ENCODE measurements at regions not wholly inside any gene's neighbourhood (a gene's known extent, or its start where the extent isn't known, plus 50 kb on each side); places are given as distances from the start of the nearest gene placed in this dataset.

DNA sequence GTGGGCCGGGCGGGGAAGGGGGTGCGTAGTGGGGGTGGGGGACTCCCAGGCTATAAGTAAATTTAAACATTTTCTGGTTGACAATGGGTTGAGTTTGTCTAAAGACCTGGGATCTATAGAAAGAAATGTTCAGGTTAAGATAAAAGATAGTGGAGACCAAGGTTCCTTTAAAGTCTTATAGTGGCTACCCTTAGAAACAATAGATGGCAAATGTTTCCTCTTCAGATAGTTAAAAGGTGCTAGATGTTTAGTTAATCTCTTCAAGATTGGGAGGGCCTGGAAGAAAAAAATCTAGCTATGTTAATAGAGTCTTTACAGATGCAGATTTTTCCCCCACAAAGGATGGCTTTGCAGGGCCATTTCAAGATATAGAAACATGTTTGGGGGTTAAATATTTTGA, 446.4 kb upstream of the FKBP1C start:
- no peak for DNase-seq
- no peaks in the 10 kb centered on the region for H3K27me3 ChIP-seq
- no peaks in the 10 kb centered on the region for H3K4me1 ChIP-seq
- H3K9me3 ChIP-seq, result no peaks in the 10 kb centered on the region
- no peak overlapping the region for H3K4me3 ChIP-seq
- TF ChIP-seq, protein P1, sequence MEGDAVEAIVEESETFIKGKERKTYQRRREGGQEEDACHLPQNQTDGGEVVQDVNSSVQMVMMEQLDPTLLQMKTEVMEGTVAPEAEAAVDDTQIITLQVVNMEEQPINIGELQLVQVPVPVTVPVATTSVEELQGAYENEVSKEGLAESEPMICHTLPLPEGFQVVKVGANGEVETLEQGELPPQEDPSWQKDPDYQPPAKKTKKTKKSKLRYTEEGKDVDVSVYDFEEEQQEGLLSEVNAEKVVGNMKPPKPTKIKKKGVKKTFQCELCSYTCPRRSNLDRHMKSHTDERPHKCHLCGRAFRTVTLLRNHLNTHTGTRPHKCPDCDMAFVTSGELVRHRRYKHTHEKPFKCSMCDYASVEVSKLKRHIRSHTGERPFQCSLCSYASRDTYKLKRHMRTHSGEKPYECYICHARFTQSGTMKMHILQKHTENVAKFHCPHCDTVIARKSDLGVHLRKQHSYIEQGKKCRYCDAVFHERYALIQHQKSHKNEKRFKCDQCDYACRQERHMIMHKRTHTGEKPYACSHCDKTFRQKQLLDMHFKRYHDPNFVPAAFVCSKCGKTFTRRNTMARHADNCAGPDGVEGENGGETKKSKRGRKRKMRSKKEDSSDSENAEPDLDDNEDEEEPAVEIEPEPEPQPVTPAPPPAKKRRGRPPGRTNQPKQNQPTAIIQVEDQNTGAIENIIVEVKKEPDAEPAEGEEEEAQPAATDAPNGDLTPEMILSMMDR (IDR thresholded peaks at IDR 0.05), result no peak
- TF ChIP-seq POLR2A (IDR thresholded peaks at IDR 0.05), result no peak
- H3K36me3 ChIP-seq (ENCODE audit: low read depth, missing control alignments), result no peaks in the 10 kb centered on the region
- 84 to 95% methylated on average over 3 of the region's 3 CpGs for WGBS, 2 donors
- no peak overlapping the region for H3K27ac ChIP-seq
- intact Hi-C loops (cut with DNase I; ENCODE audit: low total_unique reads), result no loop called here

DNA sequence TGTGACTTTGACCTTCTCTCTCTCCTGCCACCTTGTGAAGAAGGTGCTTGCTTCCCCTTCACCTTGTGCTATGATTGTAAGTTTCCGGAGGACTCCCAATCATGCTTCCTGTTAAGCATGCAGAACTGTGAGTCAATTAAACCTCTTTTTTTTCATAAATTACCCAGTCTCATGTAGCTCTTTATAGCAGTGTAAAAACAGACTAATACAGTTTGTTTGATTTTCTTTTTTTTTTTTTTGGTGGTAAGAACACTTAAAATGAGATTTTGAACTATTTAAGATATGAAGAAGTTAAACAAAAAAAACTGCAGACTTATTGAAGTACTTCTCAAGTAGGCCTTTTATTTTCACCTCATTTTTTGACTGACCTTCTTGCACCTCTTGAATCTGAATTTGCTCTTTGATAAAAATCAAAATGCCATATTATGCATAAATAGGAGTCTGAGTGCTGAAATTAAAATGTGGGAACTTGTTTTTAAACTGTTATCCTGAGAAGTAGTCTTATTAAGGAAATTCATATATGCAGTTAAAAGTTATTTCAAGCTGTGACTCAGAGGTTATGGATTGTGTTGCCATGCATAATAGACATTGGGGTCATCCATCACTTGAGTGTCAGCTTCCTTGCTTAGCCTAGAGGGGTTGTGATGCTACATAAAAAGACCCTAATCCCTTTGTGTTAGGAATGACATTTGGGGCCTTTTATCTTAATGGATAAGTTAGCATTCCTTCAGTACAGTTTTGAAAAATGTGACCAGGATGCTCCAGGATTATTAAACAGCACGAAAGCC, 447.9 kb upstream of the FKBP1C start:
- DNase-seq, result no peak
- Histone ChIP-seq H3K27me3 (no peaks in the 10 kb centered on the region), H3K36me3 (ENCODE audit: low read depth, missing control alignments) (no peaks in the 10 kb centered on the region), H3K4me1 (no peaks in the 10 kb centered on the region), H3K4me3 (no peak overlapping the region), H3K9me3 (no peaks in the 10 kb centered on the region), H3K27ac (no peak overlapping the region)
- TF ChIP-seq, protein P1 (IDR thresholded peaks at IDR 0.05), result no peak
- no peak for TF ChIP-seq POLR2A (IDR thresholded peaks at IDR 0.05)
- intact Hi-C loops (cut with DNase I; ENCODE audit: low total_unique reads), result no loop called here
- 92 to 93% methylated on average over 2 of the region's 2 CpGs for WGBS, 2 donors

DNA sequence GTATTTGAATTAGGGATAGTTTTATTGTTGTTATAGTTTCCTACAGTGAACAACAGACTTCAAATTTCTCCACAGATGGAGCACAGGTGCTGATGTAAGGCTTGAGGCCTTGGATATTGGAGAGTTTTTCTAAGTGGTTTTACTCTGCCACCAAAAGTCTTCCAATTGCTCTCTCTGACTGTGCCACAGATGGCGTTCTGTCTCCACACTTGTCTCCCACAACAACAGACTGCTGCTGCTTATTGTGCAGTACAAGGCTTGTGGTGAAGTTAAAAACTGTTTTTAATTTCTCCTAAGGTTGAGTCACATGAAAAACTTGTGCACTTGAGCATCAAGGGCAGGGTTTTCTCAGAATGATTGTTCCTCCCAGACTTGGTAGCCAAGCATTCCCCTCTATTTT, 460.9 kb upstream of the KHDRBS2 start:
- 54 to 83% methylated on average over 1 of the region's 1 CpG for WGBS, 2 donors
- intact Hi-C loops (cut with DNase I; ENCODE audit: low total_unique reads), result no loop called here
- H3K27me3 ChIP-seq, result no peaks in the 10 kb centered on the region
- no peaks in the 10 kb centered on the region for H3K4me1 ChIP-seq
- H3K4me3 ChIP-seq, result no peak overlapping the region
- H3K36me3 ChIP-seq (ENCODE audit: low read depth, missing control alignments), result no peaks in the 10 kb centered on the region
- no peak overlapping the region for H3K27ac ChIP-seq
- TF ChIP-seq, protein P1 (IDR thresholded peaks at IDR 0.05), result no peak
- TF ChIP-seq POLR2A (IDR thresholded peaks at IDR 0.05), result no peak
- H3K9me3 ChIP-seq, result no peaks in the 10 kb centered on the region
- DNase-seq, result no peak

DNA sequence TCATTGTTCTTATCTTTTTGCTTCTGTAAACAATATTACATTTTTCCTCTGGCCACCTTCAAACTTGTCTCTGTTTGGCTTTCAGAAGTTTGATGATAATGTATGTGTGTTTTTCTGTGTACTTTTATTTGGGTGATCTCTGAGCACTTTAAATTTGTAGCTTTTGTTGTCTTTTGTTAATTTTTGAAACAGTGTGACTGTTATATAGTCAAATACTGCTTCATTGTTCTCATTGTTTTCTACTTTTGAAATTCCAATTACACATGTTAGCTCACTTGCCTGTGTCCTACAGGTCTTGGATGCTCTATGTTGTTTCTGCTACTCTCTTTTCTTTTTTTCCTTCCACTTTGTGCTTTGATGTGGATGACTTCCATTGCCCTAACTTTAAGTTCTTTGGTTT, 460.1 kb upstream of the KHDRBS2 start:
- no peak for TF ChIP-seq POLR2A (IDR thresholded peaks at IDR 0.05)
- TF ChIP-seq, protein P1 (IDR thresholded peaks at IDR 0.05), result no peak
- no peak overlapping the region for H3K27ac ChIP-seq
- intact Hi-C loops (cut with DNase I; ENCODE audit: low total_unique reads), result no loop called here
- no peak overlapping the region for H3K4me3 ChIP-seq
- H3K4me1 ChIP-seq, result no peaks in the 10 kb centered on the region
- no peaks in the 10 kb centered on the region for H3K27me3 ChIP-seq
- no peaks in the 10 kb centered on the region for H3K36me3 ChIP-seq (ENCODE audit: low read depth, missing control alignments)
- DNase-seq, result no peak
- no peaks in the 10 kb centered on the region for H3K9me3 ChIP-seq

DNA sequence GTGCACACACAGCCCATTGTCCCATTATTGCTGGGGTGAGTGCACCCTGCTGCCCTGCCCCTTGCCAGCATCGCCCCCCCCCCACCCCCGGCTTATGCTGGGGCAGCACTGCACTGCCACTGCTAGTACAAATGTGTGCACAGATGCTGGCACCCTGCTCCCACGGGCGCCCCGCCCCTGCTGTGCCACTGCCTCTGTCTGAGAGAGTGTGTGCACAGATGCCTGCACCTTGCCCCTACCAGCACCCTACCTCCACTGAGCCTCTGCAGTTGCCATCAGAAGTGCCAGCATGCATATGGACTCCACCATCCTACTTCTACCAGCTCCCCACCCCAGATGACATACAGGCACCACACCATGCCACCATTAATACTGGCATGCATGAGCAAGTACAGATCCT, 454.6 kb upstream of the KHDRBS2 start:
- WGBS, 2 donors, result 76% methylated on average over 5 of the region's 5 CpGs; no CpG with 5 or more reads in 1 of the 2 donors
- no peaks in the 10 kb centered on the region for H3K9me3 ChIP-seq
- TF ChIP-seq, protein P1 (IDR thresholded peaks at IDR 0.05), result no peak
- TF ChIP-seq POLR2A (IDR thresholded peaks at IDR 0.05), result no peak
- DNase-seq, result no peak
- no peak overlapping the region for H3K27ac ChIP-seq
- H3K27me3 ChIP-seq, result no peaks in the 10 kb centered on the region
- intact Hi-C loops (cut with DNase I; ENCODE audit: low total_unique reads), result no loop called here
- H3K4me3 ChIP-seq, result no peak overlapping the region
- H3K36me3 ChIP-seq (ENCODE audit: low read depth, missing control alignments), result no peaks in the 10 kb centered on the region
- H3K4me1 ChIP-seq, result no peaks in the 10 kb centered on the region
